ENCODE measurements at regions not wholly inside any gene's neighbourhood (a gene's known extent, or its start where the extent isn't known, plus 50 kb on each side); places are given as distances from the start of the nearest gene placed in this dataset.

- Histone ChIP-seq H3K4me2 (ENCODE audit: low read length) (no peak overlapping the region), H3K4me3 (ENCODE audit: low read depth, low read length, poor library complexity, severe bottlenecking) (no peak overlapping the region), H4K20me1 (ENCODE audit: insufficient read depth, low read length) (no peaks in the 10 kb centered on the region), H3K27ac (ENCODE audit: low read depth, low read length, poor library complexity, severe bottlenecking) (no peak overlapping the region), H3K79me2 (ENCODE audit: insufficient read depth, low read depth, low read length) (no peaks in the 10 kb centered on the region), H3K9me3 (ENCODE audit: low read length) (no peaks in the 10 kb centered on the region), H2AFZ (ENCODE audit: low read length) (no peak overlapping the region), H3K4me1 (ENCODE audit: insufficient read depth, low read length, poor library complexity, severe bottlenecking) (peaks cover 9% of the 10 kb centered on the region), H3K9me2 (ENCODE audit: insufficient read depth, low read length) (no peaks in the 10 kb centered on the region), H3K36me3 (ENCODE audit: insufficient read depth, low read length) (no peaks in the 10 kb centered on the region)
- intact Hi-C loops (cut with micrococcal nuclease; ENCODE audit: unreplicated experiment): no loop called here
- no peak for DNase-seq (ENCODE audit: low spot score)
- ChIA-PET POLR2A (interaction anchor here (1.1 kb wide), 1 partner anchor 11 kb away, joined by 3 read pairs; no protein-coding TSS in a partner anchor), CTCF (ENCODE audit: unreplicated experiment) (no interaction called here)
- no TSS peak for BruUV-seq (replicated peaks)
- TF ChIP-seq CTCF (conservative IDR thresholded peaks at IDR 0.05; ENCODE audit: low read length) (no peak), EZH2phosphoT487 (IDR thresholded peaks at IDR 0.05; ENCODE audit: borderline replicate concordance, low read depth, low read length) (no peak)
Measured at GRCh38 chr1:24990136-24990535, 60.1 kb upstream of the RUNX3 start.

- intact Hi-C loops (cut with micrococcal nuclease; ENCODE audit: unreplicated experiment): no loop called here
- H4K20me1 ChIP-seq (ENCODE audit: insufficient read depth, low read length): no peaks in the 10 kb centered on the region
- no peaks in the 10 kb centered on the region for H3K9me2 ChIP-seq (ENCODE audit: insufficient read depth, low read length)
- ChIA-PET POLR2A (no interaction called here), CTCF (ENCODE audit: unreplicated experiment) (no interaction called here)
- H3K79me2 ChIP-seq (ENCODE audit: insufficient read depth, low read depth, low read length): no peaks in the 10 kb centered on the region
- no peak overlapping the region for H3K4me2 ChIP-seq (ENCODE audit: low read length)
- TF ChIP-seq CTCF (conservative IDR thresholded peaks at IDR 0.05; ENCODE audit: low read length): no peak
- TF ChIP-seq EZH2phosphoT487 (IDR thresholded peaks at IDR 0.05; ENCODE audit: borderline replicate concordance, low read depth, low read length): no peak
- BruUV-seq (replicated peaks): no TSS peak
- no peak overlapping the region for H2AFZ ChIP-seq (ENCODE audit: low read length)
- peaks cover 9% of the 10 kb centered on the region for H3K4me1 ChIP-seq (ENCODE audit: insufficient read depth, low read length, poor library complexity, severe bottlenecking)
- no peaks in the 10 kb centered on the region for H3K9me3 ChIP-seq (ENCODE audit: low read length)
- H3K36me3 ChIP-seq (ENCODE audit: insufficient read depth, low read length): no peaks in the 10 kb centered on the region
- no peak overlapping the region for H3K4me3 ChIP-seq (ENCODE audit: low read depth, low read length, poor library complexity, severe bottlenecking)
- no peak for DNase-seq (ENCODE audit: low spot score)
- no peak overlapping the region for H3K27ac ChIP-seq (ENCODE audit: low read depth, low read length, poor library complexity, severe bottlenecking)
Measured at GRCh38 chr1:24989082-24989481, 59.0 kb upstream of the RUNX3 start.

GRCh38 chr1:24988558-24988912 is 58.5 kb upstream of the RUNX3 start:
- ChIA-PET CTCF (ENCODE audit: unreplicated experiment) (no interaction called here), POLR2A (interaction anchor here (1.2 kb wide), 1 partner anchor 29 kb away, joined by 3 read pairs; no protein-coding TSS in a partner anchor)
- no peak overlapping the region for H3K4me3 ChIP-seq (ENCODE audit: low read depth, low read length, poor library complexity, severe bottlenecking)
- no peaks in the 10 kb centered on the region for H3K79me2 ChIP-seq (ENCODE audit: insufficient read depth, low read depth, low read length)
- no peak overlapping the region for H3K4me2 ChIP-seq (ENCODE audit: low read length)
- H2AFZ ChIP-seq (ENCODE audit: low read length): peak overlapping the region; percentile 12; the same call in 1 of the 2 replicates
- H3K4me1 ChIP-seq (ENCODE audit: insufficient read depth, low read length, poor library complexity, severe bottlenecking): peaks cover 9% of the 10 kb centered on the region
- H3K9me2 ChIP-seq (ENCODE audit: insufficient read depth, low read length): no peaks in the 10 kb centered on the region
- DNase-seq (ENCODE audit: low spot score): no peak
- no peak for TF ChIP-seq EZH2phosphoT487 (IDR thresholded peaks at IDR 0.05; ENCODE audit: borderline replicate concordance, low read depth, low read length)
- no peaks in the 10 kb centered on the region for H3K9me3 ChIP-seq (ENCODE audit: low read length)
- H3K36me3 ChIP-seq (ENCODE audit: insufficient read depth, low read length): no peaks in the 10 kb centered on the region
- intact Hi-C loops (cut with micrococcal nuclease; ENCODE audit: unreplicated experiment): no loop called here
- H4K20me1 ChIP-seq (ENCODE audit: insufficient read depth, low read length): no peaks in the 10 kb centered on the region
- H3K27ac ChIP-seq (ENCODE audit: low read depth, low read length, poor library complexity, severe bottlenecking): no peak overlapping the region
- BruUV-seq (replicated peaks): no TSS peak
